ENCODE measurements at regions not wholly inside any gene's neighbourhood (a gene's known extent, or its start where the extent isn't known, plus 50 kb on each side); places are given as distances from the start of the nearest gene placed in this dataset.
"Not testable (repeated sequence)": the region's sequence is repeated elsewhere in the genome, so short reads cannot be mapped to it uniquely, and the experiment has no call there.

- DNase-seq (ENCODE audit: low read depth): no peak
Measured at GRCh38 chr14:55847766-55848165, 267.8 kb downstream of the KTN1 start.

GRCh38 chr14:55848964-55849363 lies 269.0 kb downstream of the KTN1 start:
- DNase-seq (ENCODE audit: low read depth): no peak

- DNase-seq (ENCODE audit: low read depth): no peak
Measured at GRCh38 chr14:55849833-55850232, 268.4 kb upstream of the PELI2 start.

- DNase-seq (ENCODE audit: low read depth): no peak
Measured at GRCh38 chr14:55850825-55851241, 267.4 kb upstream of the PELI2 start.

- DNase-seq (ENCODE audit: low read depth): no peak
Measured at GRCh38 chr14:55851301-55851700, 266.9 kb upstream of the PELI2 start.

GRCh38 chr14:55851961-55852360 lies 266.2 kb upstream of the PELI2 start:
- DNase-seq (ENCODE audit: low read depth): no peak

- no peak for DNase-seq (ENCODE audit: low read depth)
Measured at GRCh38 chr14:55855751-55856150, 262.5 kb upstream of the PELI2 start.

- DNase-seq (ENCODE audit: low read depth): no peak
Measured at GRCh38 chr14:55858604-55859003, 259.6 kb upstream of the PELI2 start.

- not testable (repeated sequence) for DNase-seq (ENCODE audit: low read depth)
Measured at GRCh38 chr14:55861561-55861960, 256.6 kb upstream of the PELI2 start.

- DNase-seq (ENCODE audit: low read depth): no peak
Measured at GRCh38 chr14:55864890-55865655, 253.1 kb upstream of the PELI2 start.

- no peak for DNase-seq (ENCODE audit: low read depth)
Measured at GRCh38 chr14:55867311-55867710, 250.9 kb upstream of the PELI2 start.

- DNase-seq (ENCODE audit: low read depth): no peak
Measured at GRCh38 chr14:55867719-55868118, 250.5 kb upstream of the PELI2 start.

GRCh38 chr14:55869397-55870049 lies 248.7 kb upstream of the PELI2 start:
- DNase-seq (ENCODE audit: low read depth): no peak

- no peak for DNase-seq (ENCODE audit: low read depth)
Measured at GRCh38 chr14:55873169-55873568, 245.0 kb upstream of the PELI2 start.

GRCh38 chr14:55874785-55875184 lies 243.4 kb upstream of the PELI2 start:
- no peak for DNase-seq (ENCODE audit: low read depth)

- DNase-seq (ENCODE audit: low read depth): no peak
Measured at GRCh38 chr14:55877942-55878341, 240.3 kb upstream of the PELI2 start.

- DNase-seq (ENCODE audit: low read depth): no peak
Measured at GRCh38 chr14:55881577-55882241, 236.5 kb upstream of the PELI2 start.

GRCh38 chr14:55884819-55885218 lies 233.4 kb upstream of the PELI2 start:
- no peak for DNase-seq (ENCODE audit: low read depth)

GRCh38 chr14:55889124-55889523 lies 229.1 kb upstream of the PELI2 start:
- DNase-seq (ENCODE audit: low read depth): no peak

GRCh38 chr14:55891692-55892091 lies 226.5 kb upstream of the PELI2 start:
- no peak for DNase-seq (ENCODE audit: low read depth)

GRCh38 chr14:55892906-55893305 lies 225.3 kb upstream of the PELI2 start:
- DNase-seq (ENCODE audit: low read depth): no peak

- no peak for DNase-seq (ENCODE audit: low read depth)
Measured at GRCh38 chr14:55893705-55894104, 224.5 kb upstream of the PELI2 start.

GRCh38 chr14:55897031-55897430 lies 221.2 kb upstream of the PELI2 start:
- DNase-seq (ENCODE audit: low read depth): no peak
